ENCODE measurements at regions not wholly inside any gene's neighbourhood (a gene's known extent, or its start where the extent isn't known, plus 50 kb on each side); places are given as distances from the start of the nearest gene placed in this dataset.

GRCh38 chr9:81234924-81235610 is 454.3 kb downstream of the TLE1 start:
- no peak for TF ChIP-seq CTCF (IDR thresholded peaks at IDR 0.05)
- no peak for TF ChIP-seq EP300 (IDR thresholded peaks at IDR 0.05)
